Panc1 (cell line): ENCODE measurements at regions not wholly inside any gene's neighbourhood (a gene's known extent, or its start where the extent isn't known, plus 50 kb on each side); places are given as distances from the start of the nearest gene placed in this dataset.

Source experiments
- ATAC-seq: fragments of 200-7000 bp; cut with Tn5 transposase; 2 replicates; pipeline ENCODE4 v1.9.1; 2020; ENCODE audit warnings: mild to moderate bottlenecking, moderate library complexity
- BruUV-seq: library from RNA; stranded (reverse); fragments of 400-500 nt; replicated peaks from 2 replicates; lab custom pipeline; 2021; lab: Mats Ljungman, UMichigan
- CTCF ChIA-PET: fragments of 300-600 bp; sonication (Branson Sonifier 250); formaldehyde crosslinking; loops from one replicate; lab custom pipeline; 2022; ENCODE audit warnings: antibody characterized with exemption; lab: Charles Lee
- POLR2A ChIA-PET: fragments of 300-600 bp; sonication (Branson Sonifier 250); formaldehyde crosslinking; loops from one replicate; lab custom pipeline; 2022; ENCODE audit warnings: antibody characterized with exemption; lab: Charles Lee
- DNase-seq: peaks from one replicate; pipeline ENCODE4 v3.0.0-alpha.2; 2010; ENCODE audit warnings: low read depth, low spot score
- H3K27ac ChIP-seq: 2 replicates; pipeline ENCODE4 v1.5.1; 2011; ENCODE audit warnings: mild to moderate bottlenecking, low read length, inconsistent platforms
- H3K27me3 ChIP-seq: fragments of 200-500 bp; sonication (Bioruptor generic); 2 replicates; pipeline ENCODE4 v1.6.0; 2014; ENCODE audit warnings: low read length, inconsistent platforms; ENCODE audit not compliant: control insufficient read depth, insufficient read depth
- H3K36me3 ChIP-seq: fragments of 200-500 bp; sonication (Bioruptor generic); 2 replicates; pipeline ENCODE4 v1.5.1; 2014; ENCODE audit warnings: inconsistent platforms, mild to moderate bottlenecking, low read length, moderate library complexity; ENCODE audit not compliant: control insufficient read depth, insufficient read depth
- H3K4me1 ChIP-seq: 2 replicates; pipeline ENCODE4 v1.5.1; 2011; ENCODE audit warnings: inconsistent platforms, mild to moderate bottlenecking, low read length, moderate library complexity; ENCODE audit not compliant: control insufficient read depth, insufficient read depth
- H3K4me3 ChIP-seq, 2 experiments: 2 replicates each; pipeline ENCODE4 v1.5.1; 2011 to 2012; ENCODE audit warnings: low read depth in 2 of 2, low read length in 2 of 2, mild to moderate bottlenecking in 2 of 2, inconsistent platforms in 1 of 2, moderate library complexity in 1 of 2
- H3K9me3 ChIP-seq: fragments of 200-500 bp; sonication (Bioruptor generic); 2 replicates; pipeline ENCODE4 v1.5.1; 2014; ENCODE audit warnings: low read depth, mild to moderate bottlenecking, inconsistent platforms, low read length, moderate library complexity; ENCODE audit not compliant: control insufficient read depth, insufficient read depth
- POLR2AphosphoS5 ChIP-seq: IDR thresholded peaks from 2 replicates; pipeline ENCODE4 v1.6.1; 2012; ENCODE audit warnings: mild to moderate bottlenecking, low read depth, low read length, moderate library complexity
- SIN3A ChIP-seq: IDR thresholded peaks from 2 replicates; pipeline ENCODE4 v1.6.1; 2012; ENCODE audit warnings: low read depth, mild to moderate bottlenecking, low read length, moderate library complexity, borderline replicate concordance; ENCODE audit not compliant: insufficient read depth
- TCF7L2 ChIP-seq: IDR thresholded peaks from 2 replicates; pipeline ENCODE4 v1.6.1; 2011; ENCODE audit warnings: mild to moderate bottlenecking, low read depth, low read length, inconsistent platforms
- in situ Hi-C: cut with HindIII; loops from 2 replicates; pipeline ENCODE4 v1.10.0; 2016; ENCODE audit warnings: low sequenced_read_pairs, low pct_unique_long_range_greater_than_20kb
- intact Hi-C: fragments of 100-400 bp; cut with micrococcal nuclease; formaldehyde crosslinking; loops from one replicate; pipeline ENCODE4 v1.10.0; 2022; ENCODE audit not compliant: unreplicated experiment
- TF ChIP-seq, protein P1 (sequence below), 2 experiments: IDR thresholded peaks; 2 replicates each; pipeline ENCODE4 v1.6.1; 2011 to 2012; ENCODE audit warnings: low read depth in 2 of 2, control low read depth in 1 of 2, low read length in 1 of 2, mild to moderate bottlenecking in 1 of 2, moderate library complexity in 1 of 2; ENCODE audit not compliant: insufficient read depth in 1 of 2
- TF ChIP-seq, protein P2 (sequence below): fragments of 450-650 bp; IDR thresholded peaks from 2 replicates; pipeline ENCODE4 v1.5.1; 2017; ENCODE audit warnings: mild to moderate bottlenecking

DNA sequence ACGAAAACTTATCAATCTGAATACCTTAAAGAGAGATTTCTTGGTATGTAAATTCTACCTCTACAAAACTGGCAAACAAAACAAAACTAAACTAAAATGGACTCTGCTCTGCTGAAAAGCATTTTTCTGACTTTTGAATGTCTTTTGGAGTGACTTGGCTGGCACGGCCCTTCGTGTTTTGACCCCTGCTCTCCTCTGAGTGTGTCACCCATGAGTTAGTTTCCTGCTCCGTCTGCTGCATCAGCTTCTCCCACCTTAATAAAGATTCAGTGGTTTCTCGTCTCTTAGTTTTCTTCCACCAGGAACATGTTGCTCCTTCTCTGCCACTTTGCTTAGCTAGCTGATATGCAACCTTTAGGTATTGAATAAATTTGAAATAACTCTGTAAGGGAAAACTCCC lies 1084.0 kb upstream of the CDH18 start:
- ATAC-seq, result no peak
- H3K27ac ChIP-seq, result no peak overlapping the region
- no peak overlapping the region for H3K4me3 ChIP-seq
- no peaks in the 10 kb centered on the region for H3K27me3 ChIP-seq
- H3K36me3 ChIP-seq, result no peaks in the 10 kb centered on the region
- POLR2A ChIA-PET, result no interaction called here
- BruUV-seq, result no TSS peak
- TF ChIP-seq POLR2AphosphoS5, result no peak
- TF ChIP-seq, protein P1, sequence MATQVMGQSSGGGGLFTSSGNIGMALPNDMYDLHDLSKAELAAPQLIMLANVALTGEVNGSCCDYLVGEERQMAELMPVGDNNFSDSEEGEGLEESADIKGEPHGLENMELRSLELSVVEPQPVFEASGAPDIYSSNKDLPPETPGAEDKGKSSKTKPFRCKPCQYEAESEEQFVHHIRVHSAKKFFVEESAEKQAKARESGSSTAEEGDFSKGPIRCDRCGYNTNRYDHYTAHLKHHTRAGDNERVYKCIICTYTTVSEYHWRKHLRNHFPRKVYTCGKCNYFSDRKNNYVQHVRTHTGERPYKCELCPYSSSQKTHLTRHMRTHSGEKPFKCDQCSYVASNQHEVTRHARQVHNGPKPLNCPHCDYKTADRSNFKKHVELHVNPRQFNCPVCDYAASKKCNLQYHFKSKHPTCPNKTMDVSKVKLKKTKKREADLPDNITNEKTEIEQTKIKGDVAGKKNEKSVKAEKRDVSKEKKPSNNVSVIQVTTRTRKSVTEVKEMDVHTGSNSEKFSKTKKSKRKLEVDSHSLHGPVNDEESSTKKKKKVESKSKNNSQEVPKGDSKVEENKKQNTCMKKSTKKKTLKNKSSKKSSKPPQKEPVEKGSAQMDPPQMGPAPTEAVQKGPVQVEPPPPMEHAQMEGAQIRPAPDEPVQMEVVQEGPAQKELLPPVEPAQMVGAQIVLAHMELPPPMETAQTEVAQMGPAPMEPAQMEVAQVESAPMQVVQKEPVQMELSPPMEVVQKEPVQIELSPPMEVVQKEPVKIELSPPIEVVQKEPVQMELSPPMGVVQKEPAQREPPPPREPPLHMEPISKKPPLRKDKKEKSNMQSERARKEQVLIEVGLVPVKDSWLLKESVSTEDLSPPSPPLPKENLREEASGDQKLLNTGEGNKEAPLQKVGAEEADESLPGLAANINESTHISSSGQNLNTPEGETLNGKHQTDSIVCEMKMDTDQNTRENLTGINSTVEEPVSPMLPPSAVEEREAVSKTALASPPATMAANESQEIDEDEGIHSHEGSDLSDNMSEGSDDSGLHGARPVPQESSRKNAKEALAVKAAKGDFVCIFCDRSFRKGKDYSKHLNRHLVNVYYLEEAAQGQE (IDR thresholded peaks at IDR 0.05; ENCODE audit: insufficient read depth in 1 of 2, low read depth in 2 of 2, low read length in 1 of 2), result no peak
- TF ChIP-seq, protein P2, sequence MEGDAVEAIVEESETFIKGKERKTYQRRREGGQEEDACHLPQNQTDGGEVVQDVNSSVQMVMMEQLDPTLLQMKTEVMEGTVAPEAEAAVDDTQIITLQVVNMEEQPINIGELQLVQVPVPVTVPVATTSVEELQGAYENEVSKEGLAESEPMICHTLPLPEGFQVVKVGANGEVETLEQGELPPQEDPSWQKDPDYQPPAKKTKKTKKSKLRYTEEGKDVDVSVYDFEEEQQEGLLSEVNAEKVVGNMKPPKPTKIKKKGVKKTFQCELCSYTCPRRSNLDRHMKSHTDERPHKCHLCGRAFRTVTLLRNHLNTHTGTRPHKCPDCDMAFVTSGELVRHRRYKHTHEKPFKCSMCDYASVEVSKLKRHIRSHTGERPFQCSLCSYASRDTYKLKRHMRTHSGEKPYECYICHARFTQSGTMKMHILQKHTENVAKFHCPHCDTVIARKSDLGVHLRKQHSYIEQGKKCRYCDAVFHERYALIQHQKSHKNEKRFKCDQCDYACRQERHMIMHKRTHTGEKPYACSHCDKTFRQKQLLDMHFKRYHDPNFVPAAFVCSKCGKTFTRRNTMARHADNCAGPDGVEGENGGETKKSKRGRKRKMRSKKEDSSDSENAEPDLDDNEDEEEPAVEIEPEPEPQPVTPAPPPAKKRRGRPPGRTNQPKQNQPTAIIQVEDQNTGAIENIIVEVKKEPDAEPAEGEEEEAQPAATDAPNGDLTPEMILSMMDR, result no peak
- no peak for TF ChIP-seq SIN3A
- no peak for TF ChIP-seq TCF7L2
- no peaks in the 10 kb centered on the region for H3K9me3 ChIP-seq
- intact Hi-C loops (no loop called here), in situ Hi-C loops (no loop called here)
- no peak for DNase-seq
- no peaks in the 10 kb centered on the region for H3K4me1 ChIP-seq
- CTCF ChIA-PET, result no interaction called here

DNA sequence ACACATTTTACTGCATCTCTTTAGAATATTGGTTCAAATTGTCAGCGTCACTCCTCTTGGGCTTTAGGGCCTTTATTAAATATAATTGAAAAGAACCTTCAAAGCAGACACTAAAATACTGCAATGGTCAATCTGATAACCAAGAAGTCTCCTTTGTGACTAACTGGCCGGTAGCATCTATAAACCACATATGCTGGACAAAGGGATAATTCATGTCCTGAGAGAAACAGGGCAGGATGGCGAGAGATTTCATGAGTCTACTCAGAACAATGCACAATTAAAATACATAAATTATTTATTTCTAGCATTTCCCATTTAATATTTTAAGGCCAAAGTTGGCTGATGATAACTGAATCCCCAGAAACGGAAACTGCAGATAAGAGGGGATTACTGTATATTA lies 1083.4 kb upstream of the CDH18 start:
- no peak overlapping the region for H3K4me3 ChIP-seq
- no peaks in the 10 kb centered on the region for H3K4me1 ChIP-seq
- H3K27ac ChIP-seq, result no peak overlapping the region
- POLR2A ChIA-PET, result no interaction called here
- CTCF ChIA-PET, result no interaction called here
- TF ChIP-seq, protein P1 (IDR thresholded peaks at IDR 0.05; ENCODE audit: insufficient read depth in 1 of 2, low read depth in 2 of 2, low read length in 1 of 2), result no peak
- TF ChIP-seq POLR2AphosphoS5 (no peak), SIN3A (no peak)
- no peaks in the 10 kb centered on the region for H3K9me3 ChIP-seq
- H3K36me3 ChIP-seq, result no peaks in the 10 kb centered on the region
- DNase-seq (no peak), ATAC-seq (no peak)
- in situ Hi-C loops (no loop called here), intact Hi-C loops (no loop called here)
- no TSS peak for BruUV-seq
- no peaks in the 10 kb centered on the region for H3K27me3 ChIP-seq
